Stimulated activated CD4-positive, alpha-beta T cell treated with anti-CD3 and anti-CD28 coated beads, Interleukin-15, amount 100 ng/mL, for 1 hour (primary cell): ENCODE measurements at regions not wholly inside any gene's neighbourhood (a gene's known extent, or its start where the extent isn't known, plus 50 kb on each side); places are given as distances from the start of the nearest gene placed in this dataset.
"Not testable (repeated sequence)": the region's sequence is repeated elsewhere in the genome, so short reads cannot be mapped to it uniquely, and the experiment has no call there.

Experiments
- DNase-seq, 2 donors: peaks; one replicate each; pipeline ENCODE4 v3.0.0-alpha.2; 2020; ENCODE audit warnings: low read depth in 1 of 2, low spot score in 1 of 2

DNA sequence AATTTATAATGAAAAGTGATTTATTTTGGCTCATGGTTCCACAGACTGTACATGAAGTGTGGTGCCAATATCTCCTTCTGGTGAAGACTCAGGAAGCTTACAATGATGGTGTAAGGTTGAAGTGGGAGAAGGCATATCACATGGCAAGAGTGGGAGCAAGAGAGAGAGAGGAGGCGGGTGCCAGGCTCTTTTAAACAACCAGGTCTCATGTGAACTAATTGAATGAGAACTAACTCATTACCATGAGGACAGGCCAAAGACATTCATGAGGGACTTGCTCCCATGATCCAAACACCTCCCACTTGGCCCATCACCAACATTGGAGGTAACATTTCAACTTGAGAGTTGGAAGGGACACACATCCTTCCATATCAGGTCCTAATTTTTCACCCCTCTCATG is 155.2 kb downstream of the SLC38A4 start:
- no peak for DNase-seq

DNA sequence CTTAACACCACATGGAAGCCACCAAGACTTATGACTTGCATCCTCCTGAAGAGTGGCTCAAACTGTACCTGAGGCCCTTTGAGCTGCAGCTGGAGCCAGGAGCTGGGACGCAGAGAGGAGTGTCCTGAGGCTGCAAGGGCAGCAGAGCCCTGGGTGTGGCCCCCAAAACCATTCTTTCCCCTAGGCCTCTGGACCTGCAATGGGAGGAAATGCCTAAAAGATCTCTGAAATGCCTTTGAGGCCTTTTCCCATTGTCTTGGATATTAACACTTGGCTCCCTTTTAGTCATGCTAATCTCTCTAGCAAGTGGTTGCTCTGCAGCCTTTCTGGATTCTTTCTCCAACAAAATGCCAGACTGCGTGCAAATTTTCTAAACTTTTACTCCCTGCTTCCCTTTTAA is 156.1 kb downstream of the SLC38A4 start:
- no peak for DNase-seq

DNA sequence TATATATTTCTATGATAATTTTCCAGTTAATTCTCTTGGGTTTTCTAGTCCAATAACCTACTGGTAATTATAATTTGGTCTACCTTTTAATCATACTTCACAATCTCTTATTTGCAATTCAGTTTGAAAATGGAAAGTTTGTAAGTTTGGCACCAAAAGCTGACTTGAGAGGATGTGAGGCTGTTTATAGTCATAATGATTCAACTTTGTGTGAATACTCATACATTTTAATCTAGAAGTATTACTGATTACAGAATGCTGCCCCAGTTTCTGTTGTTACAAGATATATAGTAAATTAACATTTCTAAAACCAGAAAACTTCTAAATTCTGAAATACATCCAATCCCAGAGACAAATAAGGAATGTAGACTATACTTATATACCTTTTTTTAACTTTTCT is 158.2 kb downstream of the SLC38A4 start:
- no peak for DNase-seq

DNA sequence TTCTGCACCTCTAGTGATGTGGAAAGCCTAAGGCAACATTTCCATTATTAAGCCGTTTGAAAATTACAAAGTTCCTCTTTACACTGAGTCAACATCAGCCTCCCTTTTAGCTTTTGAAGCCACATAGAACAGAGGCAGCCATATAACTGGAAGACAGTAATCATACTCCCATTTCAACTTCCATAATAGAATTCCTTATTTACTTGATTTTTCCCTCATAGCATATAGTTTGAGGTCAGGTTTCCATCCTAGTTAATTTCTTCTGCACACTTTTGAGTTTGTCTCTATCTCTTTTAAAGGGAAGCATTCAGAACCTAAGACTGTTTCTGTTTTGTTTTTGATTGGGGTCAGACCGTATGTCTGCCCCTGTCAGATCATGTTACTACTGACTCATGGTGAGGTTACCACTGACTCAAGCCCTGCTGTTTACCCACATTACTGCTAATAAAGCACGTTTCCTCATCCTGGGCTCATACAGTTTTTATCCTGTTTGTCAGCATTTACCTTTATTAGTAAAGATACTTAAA is 161.0 kb downstream of the SLC38A4 start:
- DNase-seq = no peak

DNA sequence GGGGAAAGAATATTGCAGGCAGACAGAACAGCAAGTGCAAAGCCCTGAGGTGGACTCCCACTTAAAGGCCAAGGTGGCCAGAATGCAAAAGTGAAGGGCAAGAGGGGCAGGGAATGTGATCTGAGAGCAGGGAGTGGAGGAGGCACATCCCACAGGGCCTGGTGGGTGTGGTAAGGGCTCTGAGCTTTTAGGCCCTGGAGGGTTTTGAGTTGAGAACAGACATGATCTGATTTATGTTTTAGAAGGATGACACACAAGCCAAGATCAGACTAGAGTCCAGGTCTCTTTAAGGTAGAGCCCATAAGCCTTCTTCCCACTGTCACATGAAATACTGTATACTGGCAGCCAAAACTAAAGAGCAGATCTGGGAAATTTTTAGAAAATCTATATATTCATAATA is 162.5 kb downstream of the SLC38A4 start:
- DNase-seq = no peak

DNA sequence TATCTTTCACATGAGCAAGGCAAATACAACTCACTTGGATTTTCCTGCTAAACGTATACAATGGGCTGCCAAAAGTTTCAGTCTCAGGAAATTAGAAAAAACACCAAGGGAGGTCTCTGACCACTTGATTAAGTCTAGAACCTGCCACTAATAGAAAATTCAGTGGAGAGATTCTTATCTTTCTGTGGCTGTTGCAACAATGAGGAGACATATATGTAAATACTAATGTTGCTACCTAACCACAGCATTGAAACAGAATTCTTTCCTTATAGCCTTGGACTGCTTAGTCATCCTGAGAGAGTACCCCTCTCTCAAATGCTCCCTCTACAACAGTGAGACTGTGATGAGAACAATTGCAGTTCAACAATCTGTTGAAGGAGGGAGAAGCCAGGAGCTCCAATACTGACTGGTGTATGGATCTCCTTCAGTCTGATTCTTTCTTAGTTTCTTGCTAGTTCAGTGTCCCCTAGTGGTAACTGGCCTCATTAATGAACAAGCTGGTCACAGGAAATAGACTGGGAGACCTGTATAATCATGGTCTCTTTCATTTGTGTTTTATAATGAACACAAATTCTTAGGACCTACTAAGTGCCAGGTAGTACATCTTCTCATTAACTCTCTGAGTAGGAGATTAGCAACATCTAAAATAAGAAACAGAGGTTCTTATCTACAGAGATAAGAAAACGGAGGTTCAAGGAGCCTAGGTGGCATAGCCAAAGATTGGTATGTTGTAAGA is 164.5 kb downstream of the SLC38A4 start:
- no peak for DNase-seq

DNA sequence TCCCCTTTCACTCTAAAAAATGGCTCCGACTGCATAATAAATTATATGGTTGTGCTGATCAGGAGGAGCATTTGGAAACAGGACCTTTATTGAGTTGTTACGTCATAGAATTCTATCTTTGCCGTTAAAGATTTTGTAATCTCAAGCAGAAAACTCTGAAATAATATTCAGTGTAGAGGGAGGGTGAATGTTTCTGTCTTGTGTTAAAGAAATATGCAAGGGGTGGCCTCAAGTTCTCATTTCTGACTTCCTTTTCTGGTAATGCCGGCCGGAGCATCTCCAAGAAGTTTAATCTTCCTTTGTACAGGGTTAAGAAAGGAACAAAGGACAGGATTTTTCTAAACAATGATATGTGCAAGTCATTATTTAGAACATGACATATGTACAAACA is 165.1 kb downstream of the SLC38A4 start:
- no peak for DNase-seq

DNA sequence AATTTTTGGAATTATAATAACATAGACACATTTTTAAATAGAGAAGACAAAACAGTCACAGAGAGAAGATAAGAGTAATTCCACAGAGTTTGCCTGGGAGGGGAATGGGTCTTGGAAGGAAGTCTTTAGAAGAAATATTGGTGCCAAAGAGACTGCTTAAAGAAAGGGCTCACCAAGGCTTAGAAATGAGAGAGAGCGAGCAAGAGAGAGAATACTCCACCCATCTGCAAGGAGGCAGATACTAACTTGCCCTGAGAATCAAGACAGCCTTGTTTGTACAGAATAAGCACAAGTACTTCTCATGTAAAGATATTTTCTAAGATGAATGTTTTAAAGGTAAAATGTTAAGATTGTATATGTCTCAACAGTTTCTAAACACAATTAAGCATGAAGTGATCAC is 165.5 kb downstream of the SLC38A4 start:
- no peak for DNase-seq

DNA sequence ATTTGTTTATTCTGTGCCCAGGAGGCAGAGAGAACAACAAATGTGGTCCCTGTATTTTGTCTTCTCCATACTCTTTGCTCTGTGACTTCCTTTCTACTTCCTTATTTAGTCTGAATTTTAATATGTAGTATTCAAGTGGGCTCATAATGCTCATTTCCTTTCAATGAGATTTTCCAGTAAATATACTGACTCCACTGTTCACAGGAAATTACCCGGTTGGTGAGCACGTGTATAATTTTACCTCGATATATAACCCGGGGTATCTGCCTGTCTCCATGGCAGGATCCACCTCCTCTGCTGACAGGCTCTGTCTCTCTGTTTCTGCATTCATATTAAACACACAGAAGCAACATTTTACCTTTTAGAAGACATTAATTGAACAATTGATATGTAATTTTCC is 166.0 kb downstream of the SLC38A4 start:
- no peak for DNase-seq

DNA sequence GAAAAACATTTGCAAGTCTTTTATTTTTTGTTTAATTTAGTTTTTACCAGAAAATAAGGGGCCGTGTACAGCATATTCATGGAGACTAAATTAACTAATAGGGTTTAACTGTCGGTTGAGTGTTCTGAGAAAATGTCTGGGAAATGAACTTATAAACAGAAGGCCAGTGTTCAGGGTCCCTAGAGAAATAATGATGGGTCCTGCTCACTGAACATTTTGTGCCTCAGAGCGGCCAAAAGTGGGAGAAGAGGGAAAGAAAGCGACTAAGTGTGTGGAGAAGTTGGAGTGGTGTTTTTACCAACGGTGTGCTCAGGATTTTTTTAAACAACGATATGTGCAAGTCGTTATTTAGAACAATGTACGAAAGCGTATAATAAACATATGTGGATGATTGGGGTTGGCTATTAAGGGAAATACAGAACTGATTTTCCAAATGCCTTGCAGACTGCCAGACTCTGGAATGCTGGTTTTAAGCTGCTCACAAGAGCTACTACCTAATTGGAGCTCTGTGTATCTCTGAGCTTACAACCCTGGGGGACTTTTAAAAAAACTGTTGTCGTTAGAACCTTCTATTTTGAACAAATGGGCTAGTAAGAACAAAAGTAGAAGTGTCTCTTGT is 166.7 kb downstream of the SLC38A4 start:
- no peak for DNase-seq

DNA sequence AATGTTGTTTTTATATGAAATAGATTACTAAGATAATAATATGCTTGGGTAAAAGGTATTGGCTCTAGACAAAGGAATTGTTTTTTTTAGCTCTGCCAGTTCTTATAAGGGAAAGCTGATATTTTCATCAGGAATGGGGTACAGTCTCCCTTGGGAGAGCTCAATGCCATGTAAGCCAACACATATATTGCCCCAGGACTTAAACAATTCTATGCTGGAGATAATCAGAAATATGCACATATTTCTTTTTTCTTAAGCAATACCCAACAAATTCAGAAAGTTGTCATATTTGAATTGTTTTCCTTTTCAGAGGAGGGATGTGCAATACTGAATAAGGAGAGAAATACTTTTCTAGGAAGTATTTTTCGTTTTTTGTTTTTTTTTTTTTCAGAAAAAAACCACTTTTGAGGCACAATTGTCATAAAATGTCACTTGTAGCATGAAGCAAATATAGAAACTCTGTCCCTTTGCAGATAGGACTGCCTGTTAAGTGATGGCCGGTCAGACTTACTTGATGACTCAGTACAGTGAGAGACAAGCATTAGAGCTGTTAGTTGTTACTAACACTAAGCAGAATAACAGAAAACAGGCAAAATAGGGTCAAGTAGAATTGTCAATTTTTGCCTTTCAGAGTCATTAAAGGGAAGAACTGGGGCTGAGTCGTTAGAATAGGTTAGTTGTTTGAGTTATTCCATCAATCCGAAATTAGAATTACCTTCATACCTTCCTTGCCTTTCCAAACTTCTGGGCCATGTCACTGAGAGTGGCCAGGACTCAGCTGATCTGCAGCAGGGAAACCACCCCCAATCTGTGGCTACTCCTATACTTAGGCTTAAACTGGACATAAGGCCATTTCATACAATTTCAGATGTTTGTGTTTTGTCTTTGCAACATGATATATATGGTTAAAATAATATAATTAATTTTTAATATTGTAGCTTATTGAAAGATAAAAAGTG is 168.1 kb downstream of the SLC38A4 start:
- no peak for DNase-seq

DNA sequence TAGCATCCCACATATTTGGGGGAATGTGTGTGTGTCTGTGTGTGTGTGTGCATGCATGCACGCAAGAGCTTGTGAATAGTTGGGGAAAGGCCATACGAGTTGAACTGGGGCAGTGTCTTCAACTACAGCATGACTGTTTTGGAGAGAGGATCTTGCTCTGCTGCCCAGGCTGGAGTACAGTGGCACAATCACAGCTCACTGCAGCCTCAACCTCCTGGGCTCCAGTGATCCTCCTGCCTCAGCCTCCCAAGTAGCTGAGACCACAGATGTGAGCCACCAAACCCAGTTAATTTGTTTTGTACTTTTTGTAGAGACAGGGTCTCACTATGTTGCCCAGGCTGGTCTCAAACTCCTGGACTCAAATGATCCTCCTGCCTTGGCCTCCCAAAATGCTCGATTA is 169.8 kb downstream of the SLC38A4 start:
- DNase-seq = not testable (repeated sequence)

DNA sequence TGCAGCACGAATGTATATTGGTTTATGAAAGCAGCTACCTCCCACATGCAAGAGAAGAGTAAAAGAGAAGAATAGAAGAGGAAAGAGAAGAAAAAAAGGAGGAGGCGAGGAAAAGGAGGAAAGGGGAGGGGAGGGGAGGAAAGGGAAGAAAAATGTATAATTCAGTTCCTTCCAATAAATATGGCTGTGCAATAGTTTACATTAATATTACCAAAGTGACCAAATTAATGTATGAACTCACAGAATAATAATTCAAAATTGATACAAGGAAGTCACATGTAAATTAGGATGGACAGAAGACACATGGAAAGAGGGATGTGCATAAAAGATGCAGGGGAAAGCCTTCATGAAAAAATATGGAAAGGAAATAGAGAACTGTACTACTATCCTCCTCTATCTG is 172.5 kb downstream of the SLC38A4 start:
- DNase-seq = no peak

DNA sequence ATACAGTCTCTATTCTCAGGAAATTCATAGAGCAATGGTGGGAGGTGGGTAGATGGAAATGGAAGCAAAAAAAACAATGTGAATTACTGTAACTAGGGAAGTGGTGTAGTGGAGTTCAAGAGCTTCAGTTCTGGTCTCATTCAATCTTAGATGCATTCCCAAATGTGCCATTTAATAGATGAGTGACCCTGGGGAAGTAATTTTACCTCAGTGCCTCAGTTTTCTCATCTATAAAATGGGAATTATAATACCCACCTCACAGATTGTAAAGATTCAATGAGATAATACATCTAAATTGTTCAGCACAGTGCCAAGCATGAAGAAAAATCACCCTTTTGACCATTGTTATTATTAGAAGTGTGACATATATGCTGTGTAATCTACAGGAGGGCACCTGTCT is 173.1 kb downstream of the SLC38A4 start:
- no peak for DNase-seq

DNA sequence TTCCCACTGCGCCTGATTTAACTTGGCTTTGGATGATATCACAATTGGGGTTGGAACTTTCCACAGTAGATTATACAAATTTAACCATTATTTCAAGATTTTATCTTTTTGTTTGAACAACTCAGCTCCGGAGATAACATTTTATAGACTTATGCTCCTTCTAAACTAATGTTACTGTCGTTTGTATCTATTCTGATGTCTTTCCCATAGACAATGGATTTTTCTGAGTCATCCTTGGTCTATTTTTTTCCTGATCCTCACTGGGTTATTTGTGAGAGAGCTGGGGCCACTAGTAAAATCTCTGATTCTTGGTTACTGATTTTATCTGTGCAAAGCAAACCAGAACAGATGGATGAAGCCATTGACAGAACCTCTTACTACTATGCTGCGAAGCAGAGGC is 175.1 kb downstream of the SLC38A4 start:
- no peak for DNase-seq

DNA sequence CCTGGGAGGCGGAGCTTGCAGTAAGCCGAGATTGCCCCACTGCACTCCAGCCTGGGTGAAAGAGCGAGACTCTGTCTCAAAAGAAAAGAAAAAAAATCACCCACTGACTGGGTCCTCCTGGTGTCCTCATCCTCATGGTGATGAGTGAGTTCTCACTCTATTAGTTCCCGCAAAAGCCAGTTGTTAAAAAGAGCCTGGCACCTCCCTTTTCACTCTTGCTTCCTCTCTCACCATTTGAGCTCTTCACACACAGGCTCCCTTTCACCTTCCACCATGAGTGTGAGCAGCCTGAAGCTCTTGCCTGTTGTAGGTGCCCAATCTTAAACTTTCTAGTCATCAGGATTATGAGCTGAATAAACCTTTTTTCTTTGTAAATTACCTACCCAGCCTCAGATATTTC is 176.4 kb downstream of the SLC38A4 start:
- DNase-seq = no peak

DNA sequence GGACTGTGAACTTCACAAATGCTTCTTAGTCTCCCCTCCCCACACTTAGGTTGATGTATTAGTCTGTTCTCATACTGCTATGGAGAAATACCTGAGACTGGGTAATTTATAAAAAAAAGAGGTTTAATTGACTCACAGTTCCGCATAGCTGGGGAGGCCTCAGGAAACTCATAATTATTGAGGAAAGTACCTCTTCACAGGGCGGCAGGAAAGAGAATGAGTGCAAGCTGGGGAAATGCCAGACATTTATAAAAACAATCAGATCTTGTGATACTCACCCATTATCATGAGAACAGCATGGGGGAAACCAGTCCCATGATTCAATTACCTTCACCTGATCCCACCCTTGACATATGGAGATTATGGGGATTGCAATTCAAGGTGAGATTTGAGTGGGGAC is 178.8 kb downstream of the SLC38A4 start:
- DNase-seq = no peak

DNA sequence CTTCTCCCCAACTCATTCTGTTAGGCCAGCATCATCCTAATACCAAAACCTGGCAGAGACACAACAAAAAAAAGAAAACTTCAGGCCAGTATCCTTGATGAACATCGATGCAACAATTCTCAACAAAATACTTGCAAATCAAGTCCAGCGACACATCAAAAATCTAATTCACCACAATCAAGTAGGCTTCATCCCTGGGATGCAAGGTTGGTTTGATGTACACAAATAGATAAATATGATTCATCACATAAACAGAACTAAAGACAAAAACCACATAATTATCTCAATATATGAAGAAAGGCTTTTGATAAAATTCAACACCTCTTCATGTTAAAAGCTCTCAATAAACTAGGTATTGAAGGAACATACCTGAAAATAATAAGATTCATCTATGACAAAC is 184.1 kb downstream of the SLC38A4 start:
- not testable (repeated sequence) for DNase-seq

DNA sequence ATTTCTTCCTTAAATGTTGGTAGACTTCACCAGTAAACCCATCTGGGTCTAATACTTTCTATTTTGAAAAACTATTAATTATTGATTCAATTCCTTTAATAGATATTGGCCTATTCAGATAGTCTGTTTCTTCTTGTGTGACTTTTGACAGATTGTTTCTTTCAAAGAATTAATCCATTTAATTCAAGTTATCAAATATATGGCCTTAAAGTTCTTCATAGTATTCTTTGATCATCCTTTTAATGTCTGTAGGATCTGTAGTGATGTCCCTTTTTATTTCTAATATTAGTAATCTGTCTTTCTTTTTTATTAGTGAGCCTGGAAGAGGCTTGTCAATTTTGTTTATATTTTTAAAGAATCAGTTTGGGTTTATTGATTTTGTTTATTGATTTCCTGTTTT is 190.0 kb downstream of the SLC38A4 start:
- no peak for DNase-seq

DNA sequence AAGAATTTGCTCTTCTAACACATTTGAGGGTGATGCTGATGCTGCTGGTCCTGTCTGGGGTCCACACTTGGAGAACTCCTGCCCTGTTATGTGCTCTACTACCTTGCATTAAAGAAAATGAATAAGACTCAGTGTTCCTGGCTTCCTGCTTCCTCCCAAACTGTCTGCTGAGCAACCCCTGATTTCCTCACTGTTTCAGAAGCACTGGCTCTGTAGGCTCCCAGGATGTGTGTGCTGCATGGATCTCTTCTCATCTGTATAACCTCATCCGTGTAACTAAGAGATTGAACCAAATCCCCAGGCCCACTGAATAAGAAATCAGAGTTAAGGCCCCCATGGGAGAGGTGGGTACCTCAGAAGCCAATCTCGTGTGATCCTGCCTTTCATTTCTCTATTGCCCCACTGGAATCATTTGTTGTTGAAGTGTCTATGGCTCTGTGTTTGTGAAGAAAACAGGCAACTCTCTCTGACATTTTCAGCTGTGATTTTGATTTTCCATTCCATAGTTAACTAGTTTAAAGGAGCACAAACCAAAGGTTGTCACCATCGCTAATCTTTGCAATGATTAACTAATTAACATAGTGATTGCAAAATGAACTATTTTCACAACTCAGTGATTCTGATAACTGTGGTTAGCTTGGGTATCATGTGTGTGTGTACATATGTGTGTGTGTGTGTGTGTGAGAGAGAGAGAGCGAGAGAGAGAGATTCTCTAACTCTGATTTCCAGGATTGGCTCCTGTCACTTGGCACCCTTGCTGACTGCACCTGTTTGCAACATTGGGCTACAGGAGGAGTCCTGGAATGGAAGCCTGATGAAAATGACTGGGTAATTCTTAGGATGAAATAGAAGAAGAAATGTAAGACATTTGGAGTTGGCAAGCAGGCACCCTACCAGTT is 196.2 kb downstream of the SLC38A4 start:
- DNase-seq = no peak

DNA sequence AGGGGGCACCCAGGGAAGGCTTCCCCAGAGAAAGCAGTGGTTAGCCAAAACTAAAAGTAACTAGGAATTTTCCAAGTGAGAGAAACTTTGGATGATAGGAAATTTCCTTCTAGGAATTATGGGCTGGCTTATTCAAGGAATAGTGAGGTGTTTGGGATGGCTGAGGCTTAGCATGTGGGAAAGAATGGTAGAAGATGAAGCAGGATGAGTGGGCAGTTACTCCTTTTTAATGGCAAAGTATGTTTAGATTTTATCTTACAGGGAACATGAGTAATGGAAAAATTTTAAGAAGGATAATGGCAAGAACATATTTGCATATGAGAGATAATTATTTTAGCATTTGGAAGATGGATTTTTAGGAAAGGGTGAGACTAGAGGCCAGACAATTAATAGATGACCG is 197.6 kb downstream of the SLC38A4 start:
- no peak for DNase-seq
